ENCODE measurements at regions not wholly inside any gene's neighbourhood (a gene's known extent, or its start where the extent isn't known, plus 50 kb on each side); places are given as distances from the start of the nearest gene placed in this dataset.

GRCh38 chr20:55677011-55677410, 328.3 kb downstream of the CBLN4 start:
- TF ChIP-seq TARDBP (IDR thresholded peaks at IDR 0.05): no peak
- TF ChIP-seq BHLHE40 (IDR thresholded peaks at IDR 0.05; ENCODE audit: borderline replicate concordance): no peak
- TF ChIP-seq FOXM1 (IDR thresholded peaks at IDR 0.05; ENCODE audit: borderline replicate concordance): no peak
- no peak for TF ChIP-seq FOXK2 (IDR thresholded peaks at IDR 0.05)
- no peak for TF ChIP-seq NFRKB (IDR thresholded peaks at IDR 0.05)
- TF ChIP-seq SUZ12 (IDR thresholded peaks at IDR 0.05): no peak
- no peak for TF ChIP-seq CTBP1 (IDR thresholded peaks at IDR 0.05; ENCODE audit: borderline replicate concordance)
- TF ChIP-seq ZNF384 (IDR thresholded peaks at IDR 0.05): no peak
- no peak for TF ChIP-seq PKNOX1 (IDR thresholded peaks at IDR 0.05)
